ENCODE measurements at regions not wholly inside any gene's neighbourhood (a gene's known extent, or its start where the extent isn't known, plus 50 kb on each side); places are given as distances from the start of the nearest gene placed in this dataset.

GRCh38 chr14:54299410-54300363 lies 97.1 kb upstream of the CDKN3 start:
- FAIRE-seq (peak; percentile 20), DNase-seq (ENCODE audit: insufficient read length, low spot score) (no peak)

GRCh38 chr14:54300881-54301280 lies 95.9 kb upstream of the CDKN3 start:
- DNase-seq (ENCODE audit: insufficient read length, low spot score), result no peak
- FAIRE-seq, result peak; percentile 67

GRCh38 chr14:54301359-54301758 lies 95.4 kb upstream of the CDKN3 start:
- DNase-seq (ENCODE audit: insufficient read length, low spot score), result no peak
- peak; percentile 82 for FAIRE-seq

GRCh38 chr14:54306806-54307205 lies 90.0 kb upstream of the CDKN3 start:
- FAIRE-seq (peak; percentile 83), DNase-seq (ENCODE audit: insufficient read length, low spot score) (no peak)

- DNase-seq (ENCODE audit: insufficient read length, low spot score), result no peak
- FAIRE-seq, result peak; percentile 60
Observed at GRCh38 chr14:54309615-54310014, 87.2 kb upstream of the CDKN3 start.

GRCh38 chr14:54310151-54310850 lies 86.5 kb upstream of the CDKN3 start:
- peak; percentile 51 for DNase-seq (ENCODE audit: insufficient read length, low spot score)
- peak; percentile 92 for FAIRE-seq

GRCh38 chr14:54310851-54311228 lies 86.0 kb upstream of the CDKN3 start:
- FAIRE-seq (peak; percentile 13), DNase-seq (ENCODE audit: insufficient read length, low spot score) (no peak)

GRCh38 chr14:54312166-54312801 lies 84.5 kb upstream of the CDKN3 start:
- DNase-seq (ENCODE audit: insufficient read length, low spot score) (peak; percentile 96), FAIRE-seq (peak; percentile 100)

GRCh38 chr14:54314365-54315104 lies 82.3 kb upstream of the CDKN3 start:
- DNase-seq (ENCODE audit: insufficient read length, low spot score) (no peak), FAIRE-seq (no peak)

- FAIRE-seq (no peak), DNase-seq (ENCODE audit: insufficient read length, low spot score) (no peak)
Observed at GRCh38 chr14:54316652-54317051, 80.2 kb upstream of the CDKN3 start.

GRCh38 chr14:54317391-54317790 lies 79.4 kb upstream of the CDKN3 start:
- peak; percentile 86 for FAIRE-seq

GRCh38 chr14:54322246-54322645 lies 74.6 kb upstream of the CDKN3 start:
- peak; percentile 51 for FAIRE-seq

More at GRCh38 chr14:54317391-54317790, 79.4 kb upstream of the CDKN3 start:
- no peak for DNase-seq (ENCODE audit: insufficient read length, low spot score)

GRCh38 chr14:54322701-54323337 lies 74.0 kb upstream of the CDKN3 start:
- FAIRE-seq (peak; percentile 59), DNase-seq (ENCODE audit: insufficient read length, low spot score) (no peak)

More at GRCh38 chr14:54322246-54322645, 74.6 kb upstream of the CDKN3 start:
- DNase-seq (ENCODE audit: insufficient read length, low spot score), result no peak

GRCh38 chr14:54325766-54326165 lies 71.0 kb upstream of the CDKN3 start:
- DNase-seq (ENCODE audit: insufficient read length, low spot score) (no peak), FAIRE-seq (peak; percentile 33)

- peak; percentile 79 for DNase-seq (ENCODE audit: insufficient read length, low spot score)
- peak; percentile 83 for FAIRE-seq
Observed at GRCh38 chr14:54329082-54329695, 67.6 kb upstream of the CDKN3 start.

GRCh38 chr14:54330876-54331275 lies 65.9 kb upstream of the CDKN3 start:
- FAIRE-seq, result peak; percentile 31
- no peak for DNase-seq (ENCODE audit: insufficient read length, low spot score)

GRCh38 chr14:54331516-54331915 lies 65.3 kb upstream of the CDKN3 start:
- FAIRE-seq (no peak), DNase-seq (ENCODE audit: insufficient read length, low spot score) (no peak)

- DNase-seq (ENCODE audit: insufficient read length, low spot score) (no peak), FAIRE-seq (peak; percentile 81)
Observed at GRCh38 chr14:54332490-54332889, 64.3 kb upstream of the CDKN3 start.

GRCh38 chr14:54333511-54333910 lies 63.3 kb upstream of the CDKN3 start:
- DNase-seq (ENCODE audit: insufficient read length, low spot score) (no peak), FAIRE-seq (peak; percentile 44)

Data from HTR-8/SVneo (cell line).